Tibial nerve (tissue), 4 donors: ENCODE measurements at regions not wholly inside any gene's neighbourhood (a gene's known extent, or its start where the extent isn't known, plus 50 kb on each side); places are given as distances from the start of the nearest gene placed in this dataset.

Experiments used
- CTCF ChIP-seq, 5 experiments: fragments of 200-600 bp in 3 of 5; fragments of 450-650 bp in 2 of 5; sonication (generic) in 3 of 5; IDR thresholded peaks; one replicate each; pipeline ENCODE4 v1.5.1; 2016 to 2019; ENCODE audit warnings: antibody characterized with exemption in 5 of 5, mild to moderate bottlenecking in 3 of 5, moderate library complexity in 2 of 5
- EP300 ChIP-seq, 2 donors: sonication (generic); formaldehyde crosslinking; IDR thresholded peaks; one replicate each; pipeline ENCODE4 v1.6.1; 2017; ENCODE audit warnings: antibody characterized with exemption in 2 of 2, mild to moderate bottlenecking in 1 of 2
- POLR2A ChIP-seq, 2 donors: fragments of 450-650 bp; IDR thresholded peaks; one replicate each; pipeline ENCODE4 v1.6.1; 2017; ENCODE audit warnings: antibody characterized with exemption in 2 of 2, mild to moderate bottlenecking in 2 of 2, moderate library complexity in 2 of 2

GRCh38 chr1:101728029-101728428 is 268.7 kb downstream of the OLFM3 start:
- TF ChIP-seq CTCF (IDR thresholded peaks at IDR 0.05), result no peak
- no peak for TF ChIP-seq EP300 (IDR thresholded peaks at IDR 0.05)
- TF ChIP-seq POLR2A (IDR thresholded peaks at IDR 0.05), result no peak
